ENCODE measurements at regions not wholly inside any gene's neighbourhood (a gene's known extent, or its start where the extent isn't known, plus 50 kb on each side); places are given as distances from the start of the nearest gene placed in this dataset.

GRCh38 chr22:49113758-49114157, 713.9 kb downstream of the BRD1 start:
- DNase-seq (ENCODE audit: low read depth) = no peak

- no peak for DNase-seq (ENCODE audit: low read depth)
Measured at GRCh38 chr22:49112661-49113626, 714.7 kb downstream of the BRD1 start.

- DNase-seq (ENCODE audit: low read depth) = no peak
Measured at GRCh38 chr22:49112176-49112575, 715.5 kb downstream of the BRD1 start.

GRCh38 chr22:49111085-49111484, 716.6 kb downstream of the BRD1 start:
- DNase-seq (ENCODE audit: low read depth) = no peak

- no peak for DNase-seq (ENCODE audit: low read depth)
Measured at GRCh38 chr22:49108636-49109315, 718.9 kb downstream of the BRD1 start.

GRCh38 chr22:49107961-49108530, 719.6 kb downstream of the BRD1 start:
- DNase-seq (ENCODE audit: low read depth) = no peak

- DNase-seq (ENCODE audit: low read depth) = no peak
Measured at GRCh38 chr22:49107561-49107960, 720.1 kb downstream of the BRD1 start.

- no peak for DNase-seq (ENCODE audit: low read depth)
Measured at GRCh38 chr22:49106842-49107152, 720.9 kb downstream of the BRD1 start.

GRCh38 chr22:49106096-49106841, 721.4 kb downstream of the BRD1 start:
- DNase-seq (ENCODE audit: low read depth) = no peak

- no peak for DNase-seq (ENCODE audit: low read depth)
Measured at GRCh38 chr22:49104434-49104833, 723.2 kb downstream of the BRD1 start.

- no peak for DNase-seq (ENCODE audit: low read depth)
Measured at GRCh38 chr22:49103314-49104059, 724.2 kb downstream of the BRD1 start.

GRCh38 chr22:49102367-49102766, 725.3 kb downstream of the BRD1 start:
- DNase-seq (ENCODE audit: low read depth) = no peak

- no peak for DNase-seq (ENCODE audit: low read depth)
Measured at GRCh38 chr22:49101873-49102272, 725.8 kb downstream of the BRD1 start.

- no peak for DNase-seq (ENCODE audit: low read depth)
Measured at GRCh38 chr22:49101225-49101624, 726.4 kb downstream of the BRD1 start.

- no peak for DNase-seq (ENCODE audit: low read depth)
Measured at GRCh38 chr22:49100773-49101172, 726.9 kb downstream of the BRD1 start.

- DNase-seq (ENCODE audit: low read depth) = no peak
Measured at GRCh38 chr22:49100316-49100715, 727.4 kb downstream of the BRD1 start.

- DNase-seq (ENCODE audit: low read depth) = peak; percentile 26
Measured at GRCh38 chr22:49099496-49100124, 728.1 kb downstream of the BRD1 start.

GRCh38 chr22:49099089-49099488, 728.6 kb downstream of the BRD1 start:
- DNase-seq (ENCODE audit: low read depth) = no peak

GRCh38 chr22:49097966-49098365, 729.7 kb downstream of the BRD1 start:
- DNase-seq (ENCODE audit: low read depth) = peak; percentile 17

GRCh38 chr22:49097171-49097925, 730.3 kb downstream of the BRD1 start:
- DNase-seq (ENCODE audit: low read depth) = no peak
